ENCODE measurements at regions not wholly inside any gene's neighbourhood (a gene's known extent, or its start where the extent isn't known, plus 50 kb on each side); places are given as distances from the start of the nearest gene placed in this dataset.

DNA sequence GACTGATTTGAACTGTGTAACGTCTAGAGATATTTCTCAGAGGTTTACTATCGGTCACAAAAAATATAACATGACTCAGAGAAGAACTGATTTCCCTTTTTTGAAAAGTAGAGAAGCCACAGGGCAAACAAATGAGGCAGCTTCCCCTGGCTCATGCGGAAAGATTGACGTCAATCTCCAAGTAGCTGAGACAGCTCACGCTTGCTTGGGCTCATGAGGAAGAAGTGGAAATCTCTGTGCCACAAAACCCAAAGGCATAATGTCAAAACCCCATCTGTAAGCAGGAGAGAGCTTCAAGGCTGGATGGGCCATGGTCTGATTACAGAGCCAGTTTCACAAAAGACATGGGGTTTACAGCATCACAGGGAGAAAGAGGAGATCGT is 188.1 kb downstream of the ARL4C start:
- DNase-seq (ENCODE audit: low read depth in 4 of 4, low spot score in 3 of 4) = no peak

DNA sequence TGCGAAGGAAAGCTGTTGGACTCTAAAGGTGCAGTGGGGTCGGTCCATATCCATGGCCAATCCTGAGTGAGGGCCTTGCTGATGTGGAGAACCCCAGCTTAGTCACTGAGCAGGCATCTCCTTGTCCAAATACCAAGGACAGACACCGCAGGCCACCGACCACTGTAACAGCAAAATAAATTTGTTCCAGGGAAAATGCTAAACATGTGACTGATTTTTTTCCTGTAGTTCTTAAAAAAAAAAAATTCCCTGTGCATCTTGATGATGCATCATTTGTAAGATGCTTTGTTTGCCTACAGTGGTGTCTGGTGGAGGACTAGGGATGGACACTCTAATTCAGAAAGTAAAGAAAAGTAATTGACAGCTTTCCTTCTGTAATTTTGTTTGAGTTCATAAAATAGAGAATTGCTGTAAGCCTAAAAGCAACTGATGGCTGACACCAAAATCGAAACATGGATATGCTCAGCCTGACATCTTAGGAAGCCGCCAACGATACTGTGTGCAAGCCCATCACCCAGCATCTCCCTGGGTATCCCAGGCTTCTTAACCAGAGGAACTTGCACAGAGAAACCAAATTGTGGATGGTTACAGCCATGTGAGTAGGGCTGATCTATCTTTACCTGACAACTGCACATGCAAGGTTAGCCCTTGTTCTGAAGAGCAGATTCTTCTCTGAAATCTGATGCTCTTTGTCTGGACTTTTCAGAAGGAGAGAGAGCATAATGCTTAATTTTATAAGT is 188.6 kb downstream of the ARL4C start:
- DNase-seq (ENCODE audit: low read depth in 4 of 4, low spot score in 3 of 4) = no peak

DNA sequence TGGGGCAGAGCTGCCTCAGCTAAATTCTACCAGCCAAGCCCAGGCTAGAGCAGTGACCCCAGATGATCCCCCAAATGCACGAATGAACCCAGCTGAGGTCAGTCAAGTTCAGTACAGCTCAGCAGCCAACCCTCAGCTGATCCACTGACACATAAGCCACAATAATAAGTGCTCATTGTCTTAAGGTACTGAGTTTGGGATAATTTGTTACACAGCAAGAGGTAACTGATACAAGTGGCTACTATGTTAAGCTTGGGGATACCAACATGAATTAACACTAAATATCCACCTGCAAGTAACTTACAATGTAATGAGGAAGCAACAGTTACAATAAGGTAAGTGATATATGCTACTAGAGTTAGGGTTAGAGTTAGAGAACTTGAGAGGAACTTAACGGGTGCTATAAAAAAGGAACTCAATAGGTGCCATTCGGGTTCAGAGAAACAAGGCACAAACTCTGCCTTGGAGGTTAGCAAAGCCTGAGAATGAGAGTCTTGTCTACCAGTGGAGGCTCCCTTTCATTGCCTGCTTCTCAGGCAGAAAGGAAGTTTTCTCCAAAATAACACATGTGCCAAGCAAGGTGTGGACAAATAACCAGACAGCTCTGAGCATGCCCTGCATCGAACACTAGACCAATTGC is 189.4 kb downstream of the ARL4C start:
- DNase-seq (ENCODE audit: low read depth in 4 of 4, low spot score in 3 of 4) = no peak

DNA sequence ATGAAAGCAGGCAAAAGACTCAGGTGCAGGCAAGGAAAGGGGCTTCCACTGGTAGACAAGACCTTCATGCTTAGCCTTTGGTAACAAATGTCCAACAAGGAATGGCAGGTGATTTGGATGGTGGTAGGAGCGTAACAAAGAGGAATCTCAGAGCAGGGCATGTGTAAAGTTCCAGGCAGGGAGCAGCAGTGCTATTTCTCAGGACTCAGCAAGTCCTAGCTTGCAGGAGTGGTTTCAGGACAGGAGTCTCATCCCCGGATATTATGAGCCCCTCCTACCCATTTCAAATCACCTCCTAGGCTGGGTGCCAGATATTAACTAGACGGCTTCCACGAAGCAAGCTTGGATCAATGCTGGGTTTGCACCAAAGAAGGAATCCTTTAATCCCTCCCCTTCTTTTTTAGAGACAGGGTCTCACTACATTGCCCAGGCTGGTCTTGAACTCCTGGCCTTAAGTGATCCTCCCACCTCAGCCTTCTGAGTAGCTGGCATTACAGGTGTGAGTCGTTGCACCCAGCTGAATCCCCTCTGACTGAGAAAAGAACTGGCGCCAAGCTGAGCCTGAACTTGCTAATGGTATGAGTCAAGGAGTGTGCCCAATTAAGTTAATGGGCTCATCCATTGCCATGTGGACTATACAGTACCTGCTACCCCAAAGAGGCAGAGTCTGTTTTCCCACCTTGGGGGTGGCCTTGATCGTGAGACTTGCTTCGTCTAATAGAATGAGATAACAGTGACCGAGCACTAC is 190.3 kb downstream of the ARL4C start:
- DNase-seq (ENCODE audit: low read depth in 4 of 4, low spot score in 3 of 4) = no peak

DNA sequence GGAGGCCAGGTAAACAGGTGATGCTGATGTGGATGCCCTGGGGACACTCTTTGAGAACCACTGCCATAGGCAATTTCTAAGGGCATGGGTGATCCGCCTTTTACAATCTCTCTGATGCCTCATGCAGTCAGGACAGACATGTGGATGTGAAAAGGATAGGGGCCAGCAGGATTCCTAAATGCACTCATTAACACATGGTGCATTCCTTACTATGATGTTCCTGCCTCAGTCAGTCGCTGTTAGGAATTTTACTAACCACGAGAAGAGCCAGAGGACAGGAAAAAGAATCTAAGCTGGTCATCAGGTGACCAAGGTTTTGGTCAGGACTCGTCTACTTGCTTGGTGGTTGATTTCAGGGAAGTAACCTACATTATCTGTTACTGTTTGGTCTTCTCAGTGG is 191.0 kb downstream of the ARL4C start:
- no peak for DNase-seq (ENCODE audit: low read depth in 4 of 4, low spot score in 3 of 4)

DNA sequence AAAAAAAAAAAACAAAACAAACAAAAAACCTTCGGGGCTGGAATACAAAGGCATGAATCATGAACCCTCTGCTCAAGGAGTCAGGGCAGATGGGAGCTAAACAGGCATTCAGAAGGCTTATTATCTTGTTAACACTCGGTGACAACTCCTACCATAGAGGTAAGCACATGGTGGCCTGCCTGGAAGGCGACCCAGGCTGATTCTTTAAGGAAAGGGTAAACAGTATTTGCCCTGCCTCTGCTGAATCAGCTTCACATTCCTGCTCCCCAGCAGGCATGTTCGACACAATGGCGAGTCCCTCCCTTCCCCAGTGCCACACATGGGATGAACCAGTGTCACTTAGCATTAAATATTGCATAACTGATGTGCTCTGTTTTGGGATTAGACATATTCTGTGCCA is 191.9 kb downstream of the ARL4C start:
- no peak for DNase-seq (ENCODE audit: low read depth in 4 of 4, low spot score in 3 of 4)

DNA sequence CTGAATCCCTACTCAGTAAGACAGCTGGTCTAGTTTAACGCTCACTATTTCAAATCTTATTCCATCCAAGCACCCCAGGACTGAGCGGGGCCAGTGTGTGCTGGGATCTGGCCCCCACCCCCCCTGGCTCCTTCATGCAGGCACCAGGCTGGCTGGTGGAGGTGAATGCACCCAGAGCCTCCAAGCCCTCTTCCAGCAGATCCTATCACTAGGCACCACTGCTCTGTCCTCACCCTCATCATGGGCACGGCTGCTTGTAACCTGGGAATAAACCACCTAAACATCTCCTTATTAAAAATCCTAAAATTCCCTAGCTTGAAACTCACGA is 194.3 kb downstream of the ARL4C start:
- no peak for DNase-seq (ENCODE audit: low read depth in 4 of 4, low spot score in 3 of 4)

DNA sequence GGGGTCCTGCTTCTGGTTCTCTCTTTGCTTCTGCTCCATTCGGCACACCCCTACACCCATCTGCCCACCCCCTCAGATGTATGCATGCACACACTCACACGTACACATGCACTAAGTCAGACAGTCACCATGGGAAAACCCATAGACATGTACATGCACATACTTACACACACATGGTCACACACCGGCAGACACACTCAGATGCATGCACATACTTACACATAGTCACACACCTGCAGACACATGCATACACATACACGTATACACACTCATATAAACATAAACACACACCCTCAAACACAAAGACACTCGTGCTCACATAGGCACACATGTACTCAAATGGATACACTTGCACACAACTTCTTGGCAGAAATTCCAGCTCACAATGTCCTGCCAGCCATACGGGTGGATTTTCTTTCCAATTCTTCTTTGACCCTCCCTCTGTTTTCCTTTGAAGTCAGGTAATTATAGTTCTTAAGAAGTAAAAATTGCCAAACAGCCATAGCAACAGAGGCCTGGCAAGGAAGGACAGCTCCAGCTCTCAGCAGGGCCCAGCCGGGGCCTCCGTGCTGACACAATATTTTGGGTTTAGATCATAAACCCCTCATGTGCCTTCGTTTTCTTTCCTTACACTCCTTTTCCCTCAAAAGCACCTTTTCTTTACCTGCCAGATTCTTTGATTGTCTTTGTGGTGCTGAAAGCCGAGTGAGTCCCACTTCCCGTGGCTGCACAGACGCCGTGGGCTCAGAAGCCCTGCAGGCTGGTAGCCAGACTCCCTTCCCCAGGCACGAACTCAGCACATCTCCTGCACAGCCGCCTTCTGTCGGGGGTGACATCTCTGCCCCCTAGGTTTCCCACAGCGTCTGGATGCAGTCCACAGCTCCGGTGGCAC is 195.7 kb downstream of the ARL4C start:
- no peak for DNase-seq (ENCODE audit: low read depth in 4 of 4, low spot score in 3 of 4)

DNA sequence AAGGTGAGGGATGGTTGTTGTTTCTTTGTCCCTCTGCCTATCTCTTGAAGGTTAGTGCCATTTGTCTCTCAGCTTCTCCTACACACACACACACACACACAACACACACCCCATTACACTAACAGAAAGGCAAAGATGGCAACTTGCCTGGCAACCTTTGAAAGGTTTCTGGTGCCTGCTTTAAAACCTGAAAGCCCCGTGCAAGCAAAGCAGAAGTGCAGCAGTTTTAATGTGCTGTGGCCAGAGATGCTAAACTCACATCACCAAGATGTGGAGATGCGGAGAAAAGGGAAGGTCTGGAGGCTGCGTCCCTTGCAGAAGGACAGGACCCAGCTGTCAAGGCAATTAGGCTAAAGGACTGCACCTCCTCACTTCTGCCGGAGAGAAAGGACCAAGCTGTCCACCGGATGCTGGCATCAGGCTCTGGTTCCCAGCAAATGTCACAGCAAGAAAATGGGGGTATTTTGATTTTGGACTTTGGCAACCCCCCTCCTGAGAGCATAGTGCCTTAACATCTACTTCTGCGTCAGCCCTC is 196.4 kb downstream of the ARL4C start:
- DNase-seq (ENCODE audit: low read depth in 4 of 4, low spot score in 3 of 4) = no peak

DNA sequence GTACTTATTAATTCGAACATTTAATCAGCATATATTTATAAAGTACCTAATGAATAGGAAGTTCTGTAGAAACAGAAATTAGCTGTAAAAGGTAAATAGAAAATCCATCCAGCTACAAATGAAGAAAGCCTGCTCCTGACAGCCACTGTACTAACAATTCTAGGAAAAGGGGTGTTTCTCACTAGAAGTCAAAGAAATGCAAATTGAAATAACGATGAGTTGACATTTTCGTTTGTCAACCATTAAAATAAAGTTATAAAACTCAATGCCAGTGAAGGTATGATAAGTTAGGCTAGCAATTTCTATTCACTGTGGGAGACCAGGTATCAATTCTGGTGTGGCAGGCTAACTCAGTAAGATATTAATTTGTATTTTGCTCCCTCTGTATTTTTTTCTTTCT is 198.0 kb downstream of the ARL4C start:
- DNase-seq (ENCODE audit: low read depth in 4 of 4, low spot score in 3 of 4) = no peak

DNA sequence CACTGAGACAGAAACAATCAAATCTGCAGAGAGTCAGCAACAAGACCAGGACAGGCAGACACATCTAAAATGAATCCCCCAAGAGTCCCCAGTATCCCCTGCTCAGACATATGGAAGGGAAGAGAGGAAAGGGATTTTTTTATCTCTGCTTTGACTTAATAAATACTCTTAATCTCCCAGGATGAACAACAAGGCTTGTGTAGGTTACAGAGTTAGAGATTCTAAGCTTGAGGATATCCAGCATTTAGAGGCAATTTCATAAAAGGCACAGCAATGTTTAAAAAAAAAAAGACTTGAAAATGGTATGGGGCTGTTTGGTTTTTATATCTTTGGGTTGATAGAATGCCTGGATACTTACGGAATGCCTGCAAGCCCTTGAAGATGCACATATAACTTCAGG is 199.9 kb downstream of the ARL4C start:
- DNase-seq (ENCODE audit: low read depth in 4 of 4, low spot score in 3 of 4) = no peak

DNA sequence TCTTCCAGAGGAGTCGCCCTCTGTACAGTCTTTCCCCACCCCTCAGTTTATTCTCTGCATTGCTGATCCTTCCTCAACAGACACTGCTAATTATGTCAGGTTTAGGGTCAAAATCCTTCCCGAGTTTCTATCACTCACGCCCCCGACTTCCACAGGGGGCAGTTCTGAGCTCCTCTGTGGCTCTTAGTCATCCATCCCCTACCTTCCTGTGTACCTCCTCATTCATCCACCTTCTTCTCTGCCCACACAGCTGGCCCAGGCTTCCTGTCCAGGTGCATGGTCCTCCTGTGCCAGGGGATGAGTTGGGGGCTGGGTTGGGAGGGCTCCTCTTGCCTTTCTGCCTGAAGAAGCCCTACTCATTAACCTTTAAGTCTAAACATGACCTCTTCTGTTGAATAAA is 202.9 kb downstream of the ARL4C start:
- no peak for DNase-seq (ENCODE audit: low read depth in 4 of 4, low spot score in 3 of 4)

DNA sequence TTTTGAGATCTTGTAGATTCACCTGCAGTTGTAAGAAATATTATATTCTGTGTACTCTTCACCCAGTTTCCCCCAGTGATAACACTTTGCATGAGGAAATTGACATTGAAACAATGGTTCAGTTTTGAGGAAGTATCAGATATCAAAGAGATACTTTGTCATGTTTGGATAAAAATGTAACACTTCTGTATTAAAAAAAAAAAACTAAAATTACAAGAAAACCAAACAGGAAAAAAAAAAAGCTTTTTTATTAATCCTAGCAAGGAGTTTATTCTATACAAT is 204.0 kb downstream of the ARL4C start:
- DNase-seq (ENCODE audit: low read depth in 4 of 4, low spot score in 3 of 4) = no peak

DNA sequence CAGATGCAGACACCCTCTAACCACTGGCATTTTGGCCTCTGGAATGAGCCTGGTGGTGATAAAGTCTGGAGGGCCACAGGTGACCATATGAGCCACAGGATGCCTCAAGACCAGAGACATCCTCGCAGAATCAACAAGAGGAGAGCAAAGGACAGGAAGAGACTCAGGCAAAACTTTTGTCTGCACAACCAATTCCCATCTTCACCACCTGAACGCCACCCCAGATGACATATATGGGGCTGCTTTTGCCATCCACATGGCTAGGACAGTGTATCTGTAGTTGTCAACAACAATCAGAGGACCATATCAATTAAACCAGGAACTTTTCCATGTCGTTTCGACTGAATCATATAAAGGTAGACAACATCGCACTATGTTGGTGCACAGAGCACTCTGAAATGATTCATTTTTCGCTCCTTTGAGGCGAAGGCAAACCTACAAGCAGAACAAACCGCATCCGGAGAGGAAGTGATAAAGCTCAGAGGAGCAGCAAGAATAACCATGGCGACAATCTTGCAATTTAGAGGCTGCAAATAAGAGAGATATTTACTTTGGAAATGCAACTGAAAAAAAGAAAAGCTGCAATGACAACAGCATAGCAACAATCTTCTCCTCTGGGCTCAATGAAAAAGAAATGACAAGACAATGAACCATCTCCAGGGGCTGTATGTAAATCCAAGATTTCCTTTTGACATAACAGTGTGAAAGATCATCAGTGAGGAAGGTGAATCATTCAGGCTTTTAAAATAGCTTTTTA is 204.5 kb downstream of the ARL4C start:
- DNase-seq (ENCODE audit: low read depth in 4 of 4, low spot score in 3 of 4) = no peak

DNA sequence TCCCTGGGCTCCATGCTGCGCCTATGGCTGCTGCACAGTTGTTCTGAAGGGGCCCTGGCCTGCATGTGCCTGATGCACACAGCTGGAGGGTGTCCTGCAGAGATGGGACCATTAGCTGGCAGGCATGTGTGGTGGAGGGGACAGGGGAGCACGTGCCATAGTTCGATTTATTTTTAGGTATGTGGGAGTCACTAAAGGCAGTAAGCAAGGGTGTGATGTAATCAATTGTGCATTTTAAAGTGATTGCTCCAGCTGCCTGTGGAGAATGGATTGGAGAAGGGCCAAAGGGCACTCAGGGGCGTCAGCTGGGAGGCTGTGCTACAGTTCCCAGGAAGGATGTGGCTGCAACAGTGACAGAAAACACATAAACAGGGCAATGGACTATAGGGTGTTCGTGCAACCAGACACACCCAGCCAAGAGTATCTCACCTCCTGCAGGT is 205.1 kb downstream of the ARL4C start:
- peak in 2 of 4 donors; percentile 14 to 15 for DNase-seq (ENCODE audit: low read depth in 4 of 4, low spot score in 3 of 4)

DNA sequence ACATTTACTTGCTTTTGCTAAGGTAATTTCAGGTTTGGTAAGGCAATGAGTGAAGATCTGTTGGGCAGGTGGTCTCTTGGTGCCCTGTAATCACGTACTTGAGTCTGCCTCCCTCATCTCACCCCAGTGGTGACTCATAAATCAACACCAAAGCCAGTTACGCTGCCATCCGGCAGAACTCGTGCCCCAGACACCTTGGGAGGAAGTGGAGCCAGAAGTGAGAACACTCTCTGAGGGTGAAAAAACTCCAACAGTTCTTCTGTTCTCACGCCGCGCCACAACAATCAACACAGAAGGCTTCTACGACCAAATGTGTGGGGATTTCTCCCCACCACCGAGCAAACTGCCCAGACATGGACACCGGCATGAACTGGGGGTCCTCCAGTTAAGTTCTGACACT is 206.2 kb downstream of the ARL4C start:
- DNase-seq (ENCODE audit: low read depth in 4 of 4, low spot score in 3 of 4) = no peak

DNA sequence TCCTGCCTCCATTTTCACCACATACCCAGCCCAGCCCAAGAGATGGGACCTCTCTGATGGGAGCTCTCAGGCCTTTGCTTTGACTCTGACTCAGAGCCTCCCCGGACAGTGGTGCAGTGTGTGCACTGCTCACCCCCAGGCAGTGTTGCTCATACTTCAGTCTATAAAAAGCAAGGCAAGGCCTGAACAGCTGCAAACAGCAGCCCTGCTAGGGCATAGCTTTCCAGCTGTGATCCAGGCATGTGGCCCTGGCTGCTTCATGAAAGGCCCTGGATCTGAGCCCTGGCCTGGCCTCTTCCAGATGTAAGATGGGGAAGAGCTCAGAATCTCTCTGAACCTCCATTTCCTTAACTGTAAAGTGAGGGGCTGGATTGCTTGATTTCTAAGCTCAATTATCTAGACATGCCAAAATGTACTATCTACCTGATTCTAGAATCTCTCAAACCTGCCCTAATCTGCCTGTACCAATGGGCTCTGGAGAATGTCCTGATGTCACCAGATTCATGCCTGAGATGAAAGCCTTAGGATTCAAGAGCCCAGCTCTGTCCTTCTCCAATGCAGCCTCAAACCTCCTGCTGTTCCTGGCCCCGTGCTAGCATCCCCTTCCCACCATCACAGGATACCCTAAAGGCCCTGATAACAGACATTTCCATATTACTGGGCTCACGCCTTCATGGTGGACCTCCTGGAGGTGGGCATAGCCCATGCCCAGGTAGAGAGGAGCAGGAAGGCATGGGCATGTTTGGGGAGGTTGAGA is 206.9 kb downstream of the ARL4C start:
- DNase-seq (ENCODE audit: low read depth in 4 of 4, low spot score in 3 of 4) = no peak

DNA sequence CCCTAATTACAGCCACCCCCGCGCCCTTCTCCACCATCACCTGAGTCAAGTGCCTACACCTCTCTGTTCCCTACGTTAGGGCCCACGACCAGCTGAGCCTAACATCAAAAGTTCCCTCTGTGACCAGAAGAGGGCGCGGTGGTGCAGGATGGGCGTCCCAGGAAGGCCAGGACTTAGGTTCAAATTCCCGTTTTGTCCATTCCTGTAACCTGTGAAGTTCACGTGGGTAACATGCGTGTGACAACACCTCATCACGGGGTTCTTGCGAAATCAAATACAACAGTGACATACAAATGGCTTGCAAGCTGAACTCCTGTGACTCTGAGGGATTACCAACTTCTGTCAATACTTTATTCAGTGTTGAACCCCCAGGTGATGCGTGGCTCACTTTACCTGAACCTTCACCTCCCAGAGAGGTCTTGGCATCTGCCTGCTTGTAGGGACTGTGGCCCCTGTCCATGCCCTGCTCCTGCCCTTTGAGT is 207.9 kb downstream of the ARL4C start:
- peak in 2 of 4 donors; percentile 18 to 21 for DNase-seq (ENCODE audit: low read depth in 4 of 4, low spot score in 3 of 4)

DNA sequence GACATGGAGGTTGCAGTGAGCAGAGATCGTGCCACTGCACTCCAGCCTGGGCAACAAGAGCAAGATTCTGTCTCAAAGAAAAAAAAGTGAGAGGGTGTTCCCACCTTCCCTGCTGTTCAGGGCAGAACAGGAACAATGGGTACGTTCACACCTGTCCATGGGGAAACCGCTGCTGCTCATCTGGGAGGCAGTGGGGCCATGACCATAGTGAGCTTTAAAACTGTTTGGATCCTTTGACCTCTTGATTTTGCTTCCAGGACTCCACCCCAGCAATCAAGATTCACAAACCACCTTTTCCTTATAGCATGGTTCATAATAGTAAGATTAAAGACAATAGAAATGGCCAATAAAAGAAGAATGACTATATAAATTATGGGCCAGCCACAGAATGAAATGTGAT is 209.2 kb downstream of the ARL4C start:
- DNase-seq (ENCODE audit: low read depth in 4 of 4, low spot score in 3 of 4) = no peak

All from left renal pelvis (tissue), 4 donors.